HCT116 (cell line): ENCODE measurements at regions not wholly inside any gene's neighbourhood (a gene's known extent, or its start where the extent isn't known, plus 50 kb on each side); places are given as distances from the start of the nearest gene placed in this dataset.

ENCODE experiments used
- ATAC-seq: fragments of 200-7000 bp; cut with Tn5 transposase; 2 replicates; pipeline ENCODE4 v1.9.1; 2020; ENCODE audit warnings: mild to moderate bottlenecking, moderate library complexity
- BruUV-seq: library from RNA; stranded (reverse); fragments of 400-500 nt; replicated peaks from 2 replicates; lab custom pipeline; 2021; lab: Mats Ljungman, UMichigan
- CTCF ChIA-PET: fragments of 300-600 bp; sonication (Branson Sonifier 250); formaldehyde crosslinking; loops from one replicate; lab custom pipeline; 2021; ENCODE audit warnings: antibody characterized with exemption; lab: Charles Lee
- POLR2A ChIA-PET: fragments of 300-600, 350-600 bp; sonication (Branson Sonifier 250); formaldehyde crosslinking; loops from one replicate; lab custom pipeline; 2021; ENCODE audit warnings: antibody characterized with exemption; lab: Charles Lee
- RAD21 ChIA-PET, 2 experiments: fragments of 300-600 bp; sonication (Branson Sonifier 250); formaldehyde crosslinking; loops; one replicate each; lab custom pipeline; 2023; ENCODE audit warnings: low total read pairs in 2 of 2; ENCODE audit not compliant: uncharacterized antibody in 2 of 2, unreplicated experiment in 2 of 2, low non-redundant PET in 1 of 2; lab: Charles Lee
- DNase-seq: peaks from one replicate; pipeline ENCODE4 v3.0.0-alpha.2; 2010; ENCODE audit warnings: low read depth, low spot score
- H2AFZ ChIP-seq: fragments of 200-600 bp; shearing (Covaris generic), sonication (generic); 2 replicates; pipeline ENCODE4 v1.6.1; 2017; ENCODE audit warnings: low read depth, mixed run types, mixed read lengths, antibody characterized with exemption, low read length; ENCODE audit not compliant: poor library complexity, severe bottlenecking
- H3K27ac ChIP-seq: 2 replicates; pipeline ENCODE4 v1.5.1; 2012; ENCODE audit warnings: low read depth, low read length
- H3K27me3 ChIP-seq: fragments of 200-600 bp; sonication (generic); 2 replicates; pipeline ENCODE4 v1.6.1; 2016; ENCODE audit warnings: mixed run types, low read length, mixed read lengths; ENCODE audit not compliant: insufficient read depth
- H3K36me3 ChIP-seq, 2 experiments: fragments of 200-500 bp in 1 of 2; fragments of 200-600 bp in 1 of 2; sonication (Bioruptor generic) in 1 of 2; sonication (generic) in 1 of 2; 2 replicates each; pipeline versions ENCODE4 v1.5.1 to v1.6.1; 2014 to 2016; ENCODE audit warnings: low read length in 2 of 2, inconsistent platforms in 1 of 2, mixed read lengths in 1 of 2, mixed run types in 1 of 2; ENCODE audit not compliant: insufficient read depth in 2 of 2, control insufficient read depth in 1 of 2
- H3K4me1 ChIP-seq, 2 experiments: fragments of 200-600 bp in 1 of 2; sonication (generic) in 1 of 2; 2 replicates each; pipeline versions ENCODE4 v1.5.1 to v1.6.1; 2012 to 2017; ENCODE audit warnings: low read length in 2 of 2, inconsistent platforms in 1 of 2, mild to moderate bottlenecking in 1 of 2, mixed read lengths in 1 of 2, mixed run types in 1 of 2, moderate library complexity in 1 of 2; ENCODE audit not compliant: insufficient read depth in 2 of 2, control insufficient read depth in 1 of 2
- H3K4me2 ChIP-seq: fragments of 200-600 bp; sonication (generic); 2 replicates; pipeline ENCODE4 v1.6.1; 2017; ENCODE audit warnings: mixed run types, low read length, mixed read lengths
- H3K4me3 ChIP-seq, 2 experiments: fragments of 200-600 bp in 1 of 2; sonication (generic) in 1 of 2; replicated peaks in 1 of 2; 2 replicates each; pipeline ENCODE4 v1.5.1; 2011 to 2016; ENCODE audit warnings: low read length in 2 of 2, control low read depth in 1 of 2, low read depth in 1 of 2, mild to moderate bottlenecking in 1 of 2, mixed read lengths in 1 of 2, mixed run types in 1 of 2
- H3K79me2 ChIP-seq: fragments of 200-600 bp; sonication (generic); 2 replicates; pipeline ENCODE4 v1.6.1; 2017; ENCODE audit warnings: mild to moderate bottlenecking, mixed run types, low read length, moderate library complexity, mixed read lengths; ENCODE audit not compliant: insufficient read depth
- H3K9ac ChIP-seq: fragments of 200-600 bp; sonication (generic); 2 replicates; pipeline ENCODE4 v1.6.1; 2016; ENCODE audit warnings: low read length, mixed read lengths
- H3K9me2 ChIP-seq: fragments of 200-600 bp; sonication (generic), shearing (Covaris generic); 2 replicates; pipeline ENCODE4 v1.6.1; 2017; ENCODE audit warnings: mixed run types, mild to moderate bottlenecking, moderate library complexity; ENCODE audit not compliant: insufficient read depth
- H3K9me3 ChIP-seq, 2 experiments: fragments of 200-500 bp in 1 of 2; fragments of 200-600 bp in 1 of 2; sonication (Bioruptor generic) in 1 of 2; sonication (generic) in 1 of 2; 2 replicates each; pipeline ENCODE4 v1.6.1; 2014 to 2017; ENCODE audit warnings: low read length in 2 of 2, mixed read lengths in 2 of 2, inconsistent platforms in 1 of 2, low read depth in 1 of 2, mild to moderate bottlenecking in 1 of 2, mixed run types in 1 of 2, moderate library complexity in 1 of 2; ENCODE audit not compliant: control insufficient read depth in 1 of 2, insufficient read depth in 1 of 2
- H4K20me1 ChIP-seq: fragments of 200-600 bp; sonication (generic), shearing (Covaris generic); 2 replicates; pipeline ENCODE4 v1.6.1; 2017; ENCODE audit warnings: mixed run types, mild to moderate bottlenecking, moderate library complexity; ENCODE audit not compliant: insufficient read depth
- ATF3 ChIP-seq: IDR thresholded peaks from 2 replicates; pipeline ENCODE4 v1.6.1; 2012
- ELF1 ChIP-seq: IDR thresholded peaks from 2 replicates; pipeline ENCODE4 v1.6.1; 2012; ENCODE audit warnings: low read depth, borderline replicate concordance
- FOSL1 ChIP-seq: IDR thresholded peaks from 2 replicates; pipeline ENCODE4 v1.6.1; 2012; ENCODE audit warnings: low read depth
- SP1 ChIP-seq: IDR thresholded peaks from 2 replicates; pipeline ENCODE4 v1.6.1; 2012; ENCODE audit warnings: low read depth
- TCF7L2 ChIP-seq: IDR thresholded peaks from 2 replicates; pipeline ENCODE4 v1.7.0; 2011; ENCODE audit warnings: borderline replicate concordance, inconsistent platforms; ENCODE audit not compliant: insufficient read depth, insufficient read length; ENCODE audit errors: extremely low read depth
- ZNF274 ChIP-seq: fragments of 200-500 bp; sonication (Bioruptor generic); IDR thresholded peaks from 2 replicates; pipeline ENCODE4 v1.6.1; 2014; ENCODE audit warnings: mild to moderate bottlenecking, low read depth, low read length, inconsistent platforms
- intact Hi-C: fragments of 100-400 bp; cut with micrococcal nuclease; formaldehyde crosslinking; loops from 2 replicates; pipeline ENCODE4 v1.10.0; 2022

- Histone ChIP-seq H3K9me3 (peaks cover 12 to 24% of the 10 kb centered on the region in 2 experiments; a peak in 2 of 4 replicates), H3K4me2 (no peak overlapping the region), H3K9ac (no peak overlapping the region), H3K4me3 (no peak overlapping the region), H3K79me2 (no peaks in the 10 kb centered on the region), H2AFZ (no peak overlapping the region), H3K27ac (no peak overlapping the region), H3K36me3 (no peaks in the 10 kb centered on the region), H3K27me3 (no peaks in the 10 kb centered on the region), H3K9me2 (no peaks in the 10 kb centered on the region), H3K4me1 (no peaks in the 10 kb centered on the region), H4K20me1 (no peaks in the 10 kb centered on the region)
- intact Hi-C loops: no loop called here
- POLR2A ChIA-PET: no interaction called here
- TF ChIP-seq SP1 (no peak), FOSL1 (no peak)
- no TSS peak for BruUV-seq
- ATAC-seq (no peak), DNase-seq (no peak)
- CTCF ChIA-PET: no interaction called here
- RAD21 ChIA-PET: no interaction called here
Measured at GRCh38 chr10:57262892-57263291, 901.8 kb upstream of the ZWINT start.

GRCh38 chr10:57260175-57260574 is 899.1 kb upstream of the ZWINT start:
- no peak for DNase-seq
- CTCF ChIA-PET: no interaction called here

More at GRCh38 chr10:57260175-57260574, 899.1 kb upstream of the ZWINT start:
- Histone ChIP-seq H3K79me2 (no peaks in the 10 kb centered on the region), H3K4me3 (no peak overlapping the region), H3K9ac (no peak overlapping the region), H3K27ac (no peak overlapping the region), H3K36me3 (no peaks in the 10 kb centered on the region), H3K4me2 (no peak overlapping the region), H2AFZ (no peak overlapping the region), H3K9me2 (no peaks in the 10 kb centered on the region), H3K27me3 (no peaks in the 10 kb centered on the region), H4K20me1 (no peaks in the 10 kb centered on the region), H3K4me1 (no peaks in the 10 kb centered on the region), H3K9me3 (peaks cover 12 to 29% of the 10 kb centered on the region in 2 experiments; a peak in 2 of 4 replicates)
- no TSS peak for BruUV-seq
- ChIA-PET RAD21 (no interaction called here), POLR2A (no interaction called here)
- TF ChIP-seq SP1 (no peak), ATF3 (no peak), ZNF274 (no peak), ELF1 (no peak), TCF7L2 (no peak)
- ATAC-seq: no peak
- intact Hi-C loops: no loop called here
